ENCODE measurements at regions not wholly inside any gene's neighbourhood (a gene's known extent, or its start where the extent isn't known, plus 50 kb on each side); places are given as distances from the start of the nearest gene placed in this dataset.

DNA sequence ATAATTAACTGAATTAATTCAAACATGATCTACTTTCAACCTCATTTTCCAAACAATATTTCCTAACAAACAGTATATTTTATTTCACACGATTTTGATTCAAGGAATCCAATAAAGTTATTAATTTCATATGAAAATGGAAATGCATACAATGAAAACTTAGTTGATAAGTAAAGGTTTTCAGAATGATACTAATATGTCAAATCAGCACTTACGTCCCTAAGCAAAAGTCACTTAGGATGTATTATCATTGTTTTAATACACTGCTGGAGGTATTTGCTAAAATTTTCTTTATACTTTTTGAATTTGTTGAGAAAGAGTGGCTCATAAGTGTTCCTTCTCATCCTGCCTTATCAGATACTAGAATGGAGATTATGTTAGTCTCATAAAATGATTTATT lies 266.8 kb upstream of the PUDP start:
- H3K4me3 ChIP-seq (ENCODE audit: control insufficient read depth, low read depth, low read length) = no peak overlapping the region
- TF ChIP-seq, protein P1, sequence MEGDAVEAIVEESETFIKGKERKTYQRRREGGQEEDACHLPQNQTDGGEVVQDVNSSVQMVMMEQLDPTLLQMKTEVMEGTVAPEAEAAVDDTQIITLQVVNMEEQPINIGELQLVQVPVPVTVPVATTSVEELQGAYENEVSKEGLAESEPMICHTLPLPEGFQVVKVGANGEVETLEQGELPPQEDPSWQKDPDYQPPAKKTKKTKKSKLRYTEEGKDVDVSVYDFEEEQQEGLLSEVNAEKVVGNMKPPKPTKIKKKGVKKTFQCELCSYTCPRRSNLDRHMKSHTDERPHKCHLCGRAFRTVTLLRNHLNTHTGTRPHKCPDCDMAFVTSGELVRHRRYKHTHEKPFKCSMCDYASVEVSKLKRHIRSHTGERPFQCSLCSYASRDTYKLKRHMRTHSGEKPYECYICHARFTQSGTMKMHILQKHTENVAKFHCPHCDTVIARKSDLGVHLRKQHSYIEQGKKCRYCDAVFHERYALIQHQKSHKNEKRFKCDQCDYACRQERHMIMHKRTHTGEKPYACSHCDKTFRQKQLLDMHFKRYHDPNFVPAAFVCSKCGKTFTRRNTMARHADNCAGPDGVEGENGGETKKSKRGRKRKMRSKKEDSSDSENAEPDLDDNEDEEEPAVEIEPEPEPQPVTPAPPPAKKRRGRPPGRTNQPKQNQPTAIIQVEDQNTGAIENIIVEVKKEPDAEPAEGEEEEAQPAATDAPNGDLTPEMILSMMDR (conservative IDR thresholded peaks at IDR 0.05; ENCODE audit: control insufficient read depth, insufficient read depth, low read depth, low read length) = no peak
- no peak for DNase-seq (ENCODE audit: low read depth)

DNA sequence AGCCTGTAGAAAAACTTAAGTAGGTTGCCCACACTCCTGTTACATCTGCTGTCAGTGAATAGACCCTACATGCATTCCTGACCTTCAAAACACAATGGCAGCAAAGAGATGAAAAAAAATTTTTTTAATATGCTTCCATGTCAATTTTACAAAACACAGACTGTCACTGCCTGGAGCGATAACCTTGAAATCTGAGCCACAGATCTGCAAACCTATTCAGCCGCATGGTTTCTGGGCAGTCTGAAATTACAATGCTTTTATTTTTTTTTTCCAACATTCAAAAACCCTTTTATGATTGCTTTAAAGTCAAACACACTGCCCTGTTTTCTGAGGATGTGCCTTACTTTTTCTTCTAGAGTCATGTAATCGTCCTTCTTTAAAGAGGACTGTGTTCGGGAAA lies 264.9 kb upstream of the PUDP start:
- no peak for DNase-seq (ENCODE audit: low read depth)
- H3K4me3 ChIP-seq (ENCODE audit: control insufficient read depth, low read depth, low read length) = no peak overlapping the region

DNA sequence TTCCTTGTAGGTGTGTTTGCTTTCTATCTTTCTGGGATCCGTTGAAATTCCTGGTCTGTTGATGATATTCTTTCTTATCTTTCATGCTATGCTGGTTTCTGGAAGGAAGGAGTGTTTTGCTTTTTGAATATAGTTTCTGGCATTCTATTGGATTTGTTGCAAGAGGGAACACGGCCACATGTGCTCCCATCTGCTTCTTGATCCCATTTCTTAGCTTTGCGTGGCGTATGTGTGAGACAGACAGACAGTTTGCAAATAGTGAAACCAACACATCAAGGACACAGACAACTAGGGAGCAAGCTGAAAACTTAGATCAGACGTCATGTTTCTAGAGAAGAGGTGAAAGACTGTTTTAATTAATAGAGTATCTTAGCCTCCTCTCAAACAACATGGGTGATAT lies 261.9 kb upstream of the PUDP start:
- no peak overlapping the region for H3K4me3 ChIP-seq (ENCODE audit: control insufficient read depth, low read depth, low read length)
- no peak for DNase-seq (ENCODE audit: low read depth)
- TF ChIP-seq, protein P1 (conservative IDR thresholded peaks at IDR 0.05; ENCODE audit: control insufficient read depth, insufficient read depth, low read depth, low read length) = no peak

More for the DNA sequence above, 264.9 kb upstream of the PUDP start:
- TF ChIP-seq, protein P1 (conservative IDR thresholded peaks at IDR 0.05; ENCODE audit: control insufficient read depth, insufficient read depth, low read depth, low read length) = no peak

DNA sequence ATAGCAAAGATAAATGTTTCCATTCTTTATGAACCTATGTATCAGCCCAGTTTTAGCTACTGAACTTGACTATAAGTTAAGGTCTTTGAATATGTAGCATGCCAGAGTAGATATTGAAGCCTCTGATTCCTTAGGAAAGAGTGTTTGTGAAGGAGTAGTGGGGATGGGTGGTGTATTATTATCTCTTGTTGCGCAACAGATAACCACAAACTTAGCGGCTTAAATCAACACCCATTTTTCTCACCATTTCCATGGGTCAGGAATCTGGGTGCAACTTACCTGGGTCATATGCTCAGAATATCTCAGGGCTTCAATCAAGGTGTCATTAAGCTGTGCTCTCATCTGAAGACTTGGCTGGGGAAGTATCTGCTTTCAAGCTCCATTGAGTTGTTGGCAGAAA lies 251.4 kb upstream of the PUDP start:
- no peak overlapping the region for H3K4me3 ChIP-seq (ENCODE audit: control insufficient read depth, low read depth, low read length)
- TF ChIP-seq, protein P1 (conservative IDR thresholded peaks at IDR 0.05; ENCODE audit: control insufficient read depth, insufficient read depth, low read depth, low read length) = no peak
- no peak for DNase-seq (ENCODE audit: low read depth)

DNA sequence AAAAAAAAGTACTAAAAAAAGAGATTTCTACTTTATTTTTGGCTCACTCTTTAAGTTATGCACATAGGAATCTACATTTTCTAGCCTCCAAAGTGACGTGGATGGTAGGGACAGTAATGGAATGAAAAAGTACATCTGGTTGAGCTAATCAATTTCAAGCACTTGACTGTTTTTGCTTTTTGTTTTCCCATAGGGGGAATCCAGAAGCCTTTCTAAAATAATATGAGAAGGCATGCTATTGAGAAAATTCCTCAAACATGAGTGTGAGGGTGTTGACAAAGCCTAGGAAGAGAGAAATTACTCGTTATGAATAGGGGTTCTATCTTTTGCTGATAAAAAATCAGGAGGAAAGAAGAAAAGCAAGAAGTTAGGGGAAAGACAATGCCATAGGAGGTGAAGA lies 242.5 kb upstream of the PUDP start:
- TF ChIP-seq, protein P1 (conservative IDR thresholded peaks at IDR 0.05; ENCODE audit: control insufficient read depth, insufficient read depth, low read depth, low read length) = no peak
- DNase-seq (ENCODE audit: low read depth) = no peak
- no peak overlapping the region for H3K4me3 ChIP-seq (ENCODE audit: control insufficient read depth, low read depth, low read length)

DNA sequence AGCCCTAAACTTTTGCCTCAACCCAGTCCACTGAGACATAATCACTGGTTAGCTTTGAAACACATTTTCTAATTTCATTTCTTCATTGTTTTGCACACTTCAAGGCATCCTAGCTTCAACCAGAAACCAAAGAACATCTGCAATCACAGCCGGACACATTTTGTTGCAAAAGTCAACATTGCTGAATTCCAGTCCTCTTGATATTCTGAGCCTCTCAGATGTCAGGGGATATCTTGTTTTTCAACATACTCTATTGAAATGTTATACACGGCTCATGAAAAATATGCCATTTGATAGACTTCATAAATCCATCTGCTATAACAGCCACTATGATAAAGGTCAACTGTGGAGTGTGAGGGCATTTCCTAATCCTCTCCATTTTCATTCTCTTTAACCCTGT lies 241.6 kb upstream of the PUDP start:
- H3K4me3 ChIP-seq (ENCODE audit: control insufficient read depth, low read depth, low read length) = no peak overlapping the region
- TF ChIP-seq, protein P1 (conservative IDR thresholded peaks at IDR 0.05; ENCODE audit: control insufficient read depth, insufficient read depth, low read depth, low read length) = no peak
- no peak for DNase-seq (ENCODE audit: low read depth)

DNA sequence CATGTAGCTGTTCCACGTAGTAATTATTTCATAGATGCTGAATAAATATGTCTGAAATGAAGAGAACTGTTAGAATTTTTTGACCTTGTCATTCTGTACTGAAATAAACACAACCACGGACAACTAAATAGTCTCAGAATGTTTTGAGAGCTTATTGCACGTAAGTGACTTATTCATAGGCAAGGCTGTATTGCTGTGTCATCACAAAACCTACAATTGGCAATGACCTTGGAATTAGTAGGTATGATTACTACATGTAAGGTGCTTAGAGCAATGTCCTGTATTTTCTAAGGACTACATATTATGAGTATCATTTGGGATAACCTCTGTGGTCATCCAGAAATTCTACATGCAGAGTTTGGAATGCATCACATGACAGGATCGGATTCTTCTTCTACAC lies 237.2 kb upstream of the PUDP start:
- no peak overlapping the region for H3K4me3 ChIP-seq (ENCODE audit: control insufficient read depth, low read depth, low read length)
- DNase-seq (ENCODE audit: low read depth) = no peak

More for the DNA sequence above, 237.2 kb upstream of the PUDP start:
- TF ChIP-seq, protein P1 (conservative IDR thresholded peaks at IDR 0.05; ENCODE audit: control insufficient read depth, insufficient read depth, low read depth, low read length) = no peak
